H1 (cell line): ENCODE measurements at regions not wholly inside any gene's neighbourhood (a gene's known extent, or its start where the extent isn't known, plus 50 kb on each side); places are given as distances from the start of the nearest gene placed in this dataset.

ENCODE experiments used
- RAD21 ChIP-seq, 2 experiments: IDR thresholded peaks in 1 of 2; conservative IDR thresholded peaks in 1 of 2; 2 replicates each; pipeline ENCODE4 v1.6.1; 2011; ENCODE audit warnings: low read depth in 2 of 2, low read length in 2 of 2, improper control_type of control experiment in 1 of 2, inconsistent platforms in 1 of 2, mild to moderate bottlenecking in 1 of 2, moderate library complexity in 1 of 2
- TF ChIP-seq, protein P1 (sequence below), 3 experiments: IDR thresholded peaks; 1 replicate in 2 of 3; 2 replicates in 1 of 3; pipeline versions ENCODE4 v1.5.1 to v1.6.1; 2011; ENCODE audit warnings: low read length in 3 of 3, mild to moderate bottlenecking in 3 of 3, inconsistent platforms in 2 of 3, low read depth in 1 of 3, moderate library complexity in 1 of 3; ENCODE audit not compliant: insufficient read depth in 1 of 3; ENCODE audit errors: control extremely low read depth in 1 of 3

GRCh38 chr20:48260129-48260756, 475.0 kb upstream of the SULF2 start:
- TF ChIP-seq, protein P1, sequence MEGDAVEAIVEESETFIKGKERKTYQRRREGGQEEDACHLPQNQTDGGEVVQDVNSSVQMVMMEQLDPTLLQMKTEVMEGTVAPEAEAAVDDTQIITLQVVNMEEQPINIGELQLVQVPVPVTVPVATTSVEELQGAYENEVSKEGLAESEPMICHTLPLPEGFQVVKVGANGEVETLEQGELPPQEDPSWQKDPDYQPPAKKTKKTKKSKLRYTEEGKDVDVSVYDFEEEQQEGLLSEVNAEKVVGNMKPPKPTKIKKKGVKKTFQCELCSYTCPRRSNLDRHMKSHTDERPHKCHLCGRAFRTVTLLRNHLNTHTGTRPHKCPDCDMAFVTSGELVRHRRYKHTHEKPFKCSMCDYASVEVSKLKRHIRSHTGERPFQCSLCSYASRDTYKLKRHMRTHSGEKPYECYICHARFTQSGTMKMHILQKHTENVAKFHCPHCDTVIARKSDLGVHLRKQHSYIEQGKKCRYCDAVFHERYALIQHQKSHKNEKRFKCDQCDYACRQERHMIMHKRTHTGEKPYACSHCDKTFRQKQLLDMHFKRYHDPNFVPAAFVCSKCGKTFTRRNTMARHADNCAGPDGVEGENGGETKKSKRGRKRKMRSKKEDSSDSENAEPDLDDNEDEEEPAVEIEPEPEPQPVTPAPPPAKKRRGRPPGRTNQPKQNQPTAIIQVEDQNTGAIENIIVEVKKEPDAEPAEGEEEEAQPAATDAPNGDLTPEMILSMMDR (IDR thresholded peaks at IDR 0.05; ENCODE audit: control extremely low read depth in 1 of 3, insufficient read depth in 1 of 3, low read depth in 1 of 3, low read length in 3 of 3) = no peak
- no peak for TF ChIP-seq RAD21 (IDR thresholded peaks at IDR 0.05 in 1 of 2, conservative IDR thresholded peaks at IDR 0.05 in 1 of 2; ENCODE audit: low read depth in 2 of 2, low read length in 2 of 2)
